ENCODE measurements at regions not wholly inside any gene's neighbourhood (a gene's known extent, or its start where the extent isn't known, plus 50 kb on each side); places are given as distances from the start of the nearest gene placed in this dataset.

- DNase-seq: no peak
These were observed 256.9 kb downstream of the DLEU7 start for GRCh38 chr13:50586414-50587083.

GRCh38 chr13:50587115-50587514 lies 256.4 kb downstream of the DLEU7 start:
- no peak for DNase-seq

- no peak for DNase-seq
These were observed 255.7 kb downstream of the DLEU7 start for GRCh38 chr13:50587645-50588373.

GRCh38 chr13:50588491-50589130 lies 254.9 kb downstream of the DLEU7 start:
- no peak for DNase-seq

- DNase-seq: no peak
These were observed 254.4 kb downstream of the DLEU7 start for GRCh38 chr13:50589139-50589538.

- no peak for DNase-seq
These were observed 253.8 kb downstream of the DLEU7 start for GRCh38 chr13:50589651-50590054.

GRCh38 chr13:50592412-50593155 lies 250.9 kb downstream of the DLEU7 start:
- DNase-seq: no peak

- DNase-seq: no peak
These were observed 250.3 kb downstream of the DLEU7 start for GRCh38 chr13:50593207-50593606.

- DNase-seq: peak; percentile 19 to 76
These were observed 249.0 kb downstream of the DLEU7 start for GRCh38 chr13:50594276-50595051.

GRCh38 chr13:50595196-50595595 lies 248.3 kb downstream of the DLEU7 start:
- no peak for DNase-seq

- no peak for DNase-seq
These were observed 247.3 kb downstream of the DLEU7 start for GRCh38 chr13:50596156-50596555.

GRCh38 chr13:50596776-50597203 lies 246.7 kb downstream of the DLEU7 start:
- no peak for DNase-seq

- DNase-seq: no peak
These were observed 245.2 kb downstream of the DLEU7 start for GRCh38 chr13:50598338-50598737.

- no peak for DNase-seq
These were observed 244.4 kb downstream of the DLEU7 start for GRCh38 chr13:50599046-50599445.

GRCh38 chr13:50599927-50600326 lies 243.6 kb downstream of the DLEU7 start:
- no peak for DNase-seq

GRCh38 chr13:50608370-50608769 lies 235.1 kb downstream of the DLEU7 start:
- no peak for DNase-seq

- DNase-seq: no peak
These were observed 234.5 kb downstream of the DLEU7 start for GRCh38 chr13:50609011-50609410.

GRCh38 chr13:50610238-50610637 lies 233.3 kb downstream of the DLEU7 start:
- no peak for DNase-seq

GRCh38 chr13:50611117-50611781 lies 232.2 kb downstream of the DLEU7 start:
- DNase-seq: peak in 1 of 2 donors; percentile 43

GRCh38 chr13:50612717-50613116 lies 230.8 kb downstream of the DLEU7 start:
- DNase-seq: no peak

- no peak for DNase-seq
These were observed 230.1 kb downstream of the DLEU7 start for GRCh38 chr13:50613356-50613831.

- DNase-seq: no peak
These were observed 228.3 kb downstream of the DLEU7 start for GRCh38 chr13:50615234-50615633.
